Keratinocyte (primary cell): ENCODE measurements at regions not wholly inside any gene's neighbourhood (a gene's known extent, or its start where the extent isn't known, plus 50 kb on each side); places are given as distances from the start of the nearest gene placed in this dataset.

Experiments
- EZH2 ChIP-seq: IDR thresholded peaks from one replicate; pipeline ENCODE4 v1.6.1; 2012; ENCODE audit warnings: inconsistent platforms, mild to moderate bottlenecking, low read length, moderate library complexity
- TF ChIP-seq, protein P1 (sequence below), 3 experiments: IDR thresholded peaks in 1 of 3; conservative IDR thresholded peaks in 1 of 3; optimal IDR thresholded peaks in 1 of 3; 2 replicates in 2 of 3; 3 replicates in 1 of 3; pipeline versions ENCODE3 to v1.5.1; 2011; ENCODE audit warnings: low read length in 3 of 3, mild to moderate bottlenecking in 3 of 3, moderate library complexity in 2 of 3, control low read depth in 1 of 3, inconsistent platforms in 1 of 3; ENCODE audit not compliant: insufficient read depth in 2 of 3; ENCODE audit errors: extremely low read depth in 1 of 3

DNA sequence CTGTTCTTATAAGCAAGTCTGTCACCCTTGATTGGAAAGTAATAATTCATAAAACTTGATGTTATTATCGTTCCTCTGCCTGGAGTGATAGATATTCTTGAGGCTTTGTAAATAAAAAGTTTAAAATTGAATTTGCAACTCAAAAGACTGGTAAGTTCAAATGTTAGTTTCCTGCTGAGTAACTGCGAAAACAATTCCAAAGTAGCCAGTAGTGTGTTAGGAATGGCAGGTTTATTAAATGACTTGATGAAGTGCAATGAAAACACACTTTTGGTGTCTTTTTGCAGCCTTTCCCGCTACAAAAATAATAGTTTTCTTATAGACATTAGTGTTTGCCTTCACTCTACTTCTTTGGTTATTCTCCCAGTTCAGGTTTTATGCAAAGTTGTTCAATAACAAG lies 299.3 kb downstream of the DLEU7 start:
- TF ChIP-seq, protein P1, sequence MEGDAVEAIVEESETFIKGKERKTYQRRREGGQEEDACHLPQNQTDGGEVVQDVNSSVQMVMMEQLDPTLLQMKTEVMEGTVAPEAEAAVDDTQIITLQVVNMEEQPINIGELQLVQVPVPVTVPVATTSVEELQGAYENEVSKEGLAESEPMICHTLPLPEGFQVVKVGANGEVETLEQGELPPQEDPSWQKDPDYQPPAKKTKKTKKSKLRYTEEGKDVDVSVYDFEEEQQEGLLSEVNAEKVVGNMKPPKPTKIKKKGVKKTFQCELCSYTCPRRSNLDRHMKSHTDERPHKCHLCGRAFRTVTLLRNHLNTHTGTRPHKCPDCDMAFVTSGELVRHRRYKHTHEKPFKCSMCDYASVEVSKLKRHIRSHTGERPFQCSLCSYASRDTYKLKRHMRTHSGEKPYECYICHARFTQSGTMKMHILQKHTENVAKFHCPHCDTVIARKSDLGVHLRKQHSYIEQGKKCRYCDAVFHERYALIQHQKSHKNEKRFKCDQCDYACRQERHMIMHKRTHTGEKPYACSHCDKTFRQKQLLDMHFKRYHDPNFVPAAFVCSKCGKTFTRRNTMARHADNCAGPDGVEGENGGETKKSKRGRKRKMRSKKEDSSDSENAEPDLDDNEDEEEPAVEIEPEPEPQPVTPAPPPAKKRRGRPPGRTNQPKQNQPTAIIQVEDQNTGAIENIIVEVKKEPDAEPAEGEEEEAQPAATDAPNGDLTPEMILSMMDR (optimal IDR thresholded peaks at IDR 0.05 in 1 of 3, IDR thresholded peaks at IDR 0.05 in 1 of 3, conservative IDR thresholded peaks at IDR 0.05 in 1 of 3; ENCODE audit: extremely low read depth in 1 of 3, insufficient read depth in 2 of 3, low read length in 3 of 3) = no peak
- TF ChIP-seq EZH2 = no peak
